Parathyroid adenoma (tissue), 2 donors: ENCODE measurements at regions not wholly inside any gene's neighbourhood (a gene's known extent, or its start where the extent isn't known, plus 50 kb on each side); places are given as distances from the start of the nearest gene placed in this dataset.
A peak's percentile ranks its signal among the peaks of the same experiment; 100 is the strongest.

ENCODE experiments used
- H2AFZ ChIP-seq: fragments of 300-600 bp; sonication (generic); one replicate; pipeline ENCODE4 v1.7.0; 2017; ENCODE audit warnings: antibody characterized with exemption, mild to moderate bottlenecking
- H3K27ac ChIP-seq: fragments of 300-600 bp; sonication (generic); one replicate; pipeline ENCODE4 v1.7.0; 2017
- H3K27me3 ChIP-seq: fragments of 300-600 bp; sonication (generic); one replicate; pipeline ENCODE4 v1.7.0; 2017; ENCODE audit warnings: low read length; ENCODE audit not compliant: control insufficient read depth, insufficient read depth
- H3K36me3 ChIP-seq: fragments of 300-600 bp; sonication (generic); one replicate; pipeline ENCODE4 v1.7.0; 2017; ENCODE audit warnings: low read length; ENCODE audit not compliant: control insufficient read depth, insufficient read depth
- H3K4me1 ChIP-seq: fragments of 300-600 bp; sonication (generic); one replicate; pipeline ENCODE4 v1.7.0; 2017; ENCODE audit warnings: control low read depth
- H3K4me2 ChIP-seq: fragments of 300-600 bp; sonication (generic); one replicate; pipeline ENCODE4 v1.7.0; 2017; ENCODE audit warnings: low read length
- H3K4me3 ChIP-seq: fragments of 300-600 bp; sonication (generic); one replicate; pipeline ENCODE4 v1.7.0; 2017; ENCODE audit warnings: low read depth, low read length
- H3K79me2 ChIP-seq: fragments of 300-600 bp; sonication (generic); one replicate; pipeline ENCODE4 v1.7.0; 2017; ENCODE audit warnings: control low read depth
- H3K9ac ChIP-seq: fragments of 300-600 bp; sonication (generic); one replicate; pipeline ENCODE4 v1.7.0; 2017; ENCODE audit warnings: mild to moderate bottlenecking
- H3K9me3 ChIP-seq: fragments of 300-600 bp; sonication (generic); one replicate; pipeline ENCODE4 v1.7.0; 2017; ENCODE audit warnings: low read length; ENCODE audit not compliant: control insufficient read depth
- TF ChIP-seq, protein P1 (sequence below): fragments of 300-600 bp; sonication (generic); IDR thresholded peaks from one replicate; pipeline ENCODE4 v1.7.0; 2017; ENCODE audit warnings: antibody characterized with exemption, mild to moderate bottlenecking
- donor health status: primary hyperparathyroidism.

DNA sequence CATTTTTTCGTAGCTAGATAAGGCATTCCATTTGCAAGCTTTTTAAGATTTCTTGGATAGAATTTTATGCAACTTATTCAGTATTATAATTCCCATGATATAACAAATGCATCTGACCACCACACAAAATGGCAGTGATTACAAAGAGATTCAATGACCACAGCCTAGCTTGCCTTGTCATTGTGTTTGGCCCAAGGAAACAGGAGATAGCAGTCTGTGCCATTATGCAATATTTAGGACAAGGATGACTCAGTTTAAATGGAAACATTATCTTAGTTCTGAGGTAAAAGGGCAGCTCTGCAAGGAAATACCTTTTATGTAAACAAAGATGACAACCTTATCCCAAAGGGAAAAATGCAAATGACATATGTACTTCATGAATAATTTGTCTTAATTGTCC is 89.8 kb downstream of the NUDT12 start:
- H2AFZ ChIP-seq: peak overlapping the region; percentile 18
- H3K27me3 ChIP-seq: no peaks in the 10 kb centered on the region
- no peak overlapping the region for H3K4me2 ChIP-seq
- H3K27ac ChIP-seq: peak overlapping the region; percentile 70
- H3K36me3 ChIP-seq: no peaks in the 10 kb centered on the region
- H3K9ac ChIP-seq: no peak overlapping the region
- TF ChIP-seq, protein P1, sequence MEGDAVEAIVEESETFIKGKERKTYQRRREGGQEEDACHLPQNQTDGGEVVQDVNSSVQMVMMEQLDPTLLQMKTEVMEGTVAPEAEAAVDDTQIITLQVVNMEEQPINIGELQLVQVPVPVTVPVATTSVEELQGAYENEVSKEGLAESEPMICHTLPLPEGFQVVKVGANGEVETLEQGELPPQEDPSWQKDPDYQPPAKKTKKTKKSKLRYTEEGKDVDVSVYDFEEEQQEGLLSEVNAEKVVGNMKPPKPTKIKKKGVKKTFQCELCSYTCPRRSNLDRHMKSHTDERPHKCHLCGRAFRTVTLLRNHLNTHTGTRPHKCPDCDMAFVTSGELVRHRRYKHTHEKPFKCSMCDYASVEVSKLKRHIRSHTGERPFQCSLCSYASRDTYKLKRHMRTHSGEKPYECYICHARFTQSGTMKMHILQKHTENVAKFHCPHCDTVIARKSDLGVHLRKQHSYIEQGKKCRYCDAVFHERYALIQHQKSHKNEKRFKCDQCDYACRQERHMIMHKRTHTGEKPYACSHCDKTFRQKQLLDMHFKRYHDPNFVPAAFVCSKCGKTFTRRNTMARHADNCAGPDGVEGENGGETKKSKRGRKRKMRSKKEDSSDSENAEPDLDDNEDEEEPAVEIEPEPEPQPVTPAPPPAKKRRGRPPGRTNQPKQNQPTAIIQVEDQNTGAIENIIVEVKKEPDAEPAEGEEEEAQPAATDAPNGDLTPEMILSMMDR: no peak
- H3K4me1 ChIP-seq: peaks cover 24% of the 10 kb centered on the region
- H3K9me3 ChIP-seq: peaks cover 3% of the 10 kb centered on the region
- no peaks in the 10 kb centered on the region for H3K79me2 ChIP-seq
- H3K4me3 ChIP-seq: no peak overlapping the region

DNA sequence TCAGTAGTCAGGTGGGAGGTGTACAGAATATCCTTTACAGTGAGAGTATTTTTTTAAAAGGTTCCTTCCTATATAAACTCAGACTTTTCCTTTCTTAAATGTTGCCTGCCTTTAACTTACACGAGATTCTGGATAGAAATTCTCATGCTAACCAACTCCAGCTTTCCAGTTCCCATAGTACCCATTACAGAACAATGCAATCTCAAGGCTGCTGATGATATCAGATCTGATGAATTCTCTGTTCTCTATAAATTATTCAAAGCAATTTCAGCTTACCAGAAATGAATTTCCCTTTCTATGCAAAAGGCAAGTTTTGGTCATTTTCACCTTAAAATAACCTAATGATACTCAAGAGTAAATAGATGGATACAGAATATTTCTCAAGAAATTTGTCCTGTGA is 90.3 kb downstream of the NUDT12 start:
- TF ChIP-seq, protein P1: no peak
- H3K4me1 ChIP-seq: peaks cover 24% of the 10 kb centered on the region
- no peaks in the 10 kb centered on the region for H3K79me2 ChIP-seq
- no peak overlapping the region for H3K4me2 ChIP-seq
- peak overlapping the region; percentile 8 for H2AFZ ChIP-seq
- H3K27me3 ChIP-seq: no peaks in the 10 kb centered on the region
- H3K9me3 ChIP-seq: peaks cover 3% of the 10 kb centered on the region
- H3K27ac ChIP-seq: peak overlapping the region; percentile 70
- H3K9ac ChIP-seq: no peak overlapping the region
- H3K36me3 ChIP-seq: no peaks in the 10 kb centered on the region
- H3K4me3 ChIP-seq: no peak overlapping the region

DNA sequence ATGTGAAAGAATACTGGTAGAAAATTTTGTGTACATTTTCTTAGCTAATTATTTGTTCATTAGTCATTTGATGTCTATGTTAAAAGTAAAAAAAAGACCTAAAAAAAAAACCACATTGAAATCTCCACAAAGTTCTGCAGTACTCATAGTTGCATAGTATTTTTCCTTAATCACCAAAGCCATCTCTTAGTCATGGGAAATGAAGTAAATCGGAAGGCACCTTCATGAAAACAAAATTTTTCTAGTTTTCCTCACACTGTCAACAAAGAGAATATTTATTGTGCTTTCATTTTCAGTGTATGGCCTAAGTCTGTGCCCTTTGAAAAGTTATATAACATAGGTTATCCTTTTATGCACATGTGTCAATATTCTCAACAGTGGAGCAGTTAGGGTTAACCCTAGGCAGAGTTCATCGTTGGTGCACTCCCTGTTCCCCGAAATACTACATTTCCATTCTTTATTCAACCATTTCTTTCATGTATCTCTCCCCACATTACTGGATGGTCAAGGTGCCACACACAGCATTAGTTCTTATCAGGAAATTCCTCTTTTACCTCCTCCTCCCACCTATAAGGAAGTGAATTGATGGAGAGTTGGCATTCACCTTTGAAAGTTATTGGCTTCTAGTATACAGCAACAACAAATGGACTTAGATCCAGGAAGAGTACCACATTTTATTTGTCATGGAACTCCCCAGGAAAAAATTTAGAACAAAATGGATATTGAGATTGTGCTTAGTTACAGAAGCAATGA is 93.1 kb downstream of the NUDT12 start:
- TF ChIP-seq, protein P1: no peak

DNA sequence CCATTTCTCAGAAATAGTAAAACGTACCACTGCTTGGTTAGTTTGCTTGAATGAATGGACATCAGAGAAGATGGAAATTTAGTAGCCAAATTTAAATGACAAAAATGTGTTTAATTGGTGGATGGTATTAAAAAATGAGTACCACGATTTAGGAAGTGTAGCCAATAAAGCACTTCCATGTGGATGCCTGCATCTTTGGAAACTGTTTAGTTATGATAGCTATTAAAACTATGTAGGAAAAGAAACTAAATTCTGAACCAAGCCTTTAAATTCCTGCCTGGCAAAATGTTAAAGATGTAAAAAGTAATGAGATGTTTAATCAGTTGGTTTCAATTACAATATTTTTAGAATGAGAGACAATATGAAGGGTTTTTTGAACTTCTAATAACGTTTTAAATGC is 94.8 kb downstream of the NUDT12 start:
- Histone ChIP-seq H3K9me3 (peaks cover 3% of the 10 kb centered on the region), H3K27ac (no peak overlapping the region), H3K4me3 (no peak overlapping the region), H3K79me2 (no peaks in the 10 kb centered on the region), H3K4me1 (peaks cover 16% of the 10 kb centered on the region), H3K27me3 (no peaks in the 10 kb centered on the region), H3K9ac (no peak overlapping the region), H2AFZ (no peak overlapping the region), H3K36me3 (no peaks in the 10 kb centered on the region), H3K4me2 (no peak overlapping the region)
- TF ChIP-seq, protein P1: no peak

More for the DNA sequence above, 93.1 kb downstream of the NUDT12 start:
- Histone ChIP-seq H3K27ac (no peak overlapping the region), H3K9ac (no peak overlapping the region), H3K9me3 (peaks cover 3% of the 10 kb centered on the region), H2AFZ (no peak overlapping the region), H3K4me2 (no peak overlapping the region), H3K4me1 (peaks cover 23% of the 10 kb centered on the region), H3K27me3 (no peaks in the 10 kb centered on the region), H3K36me3 (no peaks in the 10 kb centered on the region), H3K79me2 (no peaks in the 10 kb centered on the region), H3K4me3 (no peak overlapping the region)

DNA sequence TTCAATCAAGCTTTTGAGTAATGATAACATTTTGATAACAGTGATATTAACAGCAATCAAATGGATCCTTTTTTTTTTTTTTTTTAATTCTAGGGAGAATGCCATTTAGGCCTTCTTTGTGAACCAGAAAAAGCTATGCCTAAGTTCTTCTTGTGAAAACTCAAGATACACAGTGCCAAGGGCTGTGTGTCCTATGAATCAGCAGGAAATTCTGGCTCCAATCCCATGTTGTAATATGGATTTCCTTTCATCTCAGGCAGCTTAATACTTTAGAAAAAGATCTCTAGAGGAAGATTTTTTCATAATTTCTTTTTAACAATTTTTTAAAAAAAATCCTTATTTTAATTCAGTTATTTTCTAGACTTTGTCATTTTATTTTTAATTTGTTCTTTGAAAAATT is 96.1 kb downstream of the NUDT12 start:
- TF ChIP-seq, protein P1: no peak
- Histone ChIP-seq H3K27ac (no peak overlapping the region), H2AFZ (no peak overlapping the region)

More for the DNA sequence above, 96.1 kb downstream of the NUDT12 start:
- no peak overlapping the region for H3K4me3 ChIP-seq
- no peaks in the 10 kb centered on the region for H3K9me3 ChIP-seq
- H3K4me2 ChIP-seq: no peak overlapping the region
- no peaks in the 10 kb centered on the region for H3K27me3 ChIP-seq
- H3K79me2 ChIP-seq: no peaks in the 10 kb centered on the region
- H3K4me1 ChIP-seq: peaks cover 15% of the 10 kb centered on the region
- H3K36me3 ChIP-seq: no peaks in the 10 kb centered on the region
- no peak overlapping the region for H3K9ac ChIP-seq
